Activated T-cell treated with anti-CD3 and anti-CD28 coated beads for 24 hours (primary cell): ENCODE measurements at regions not wholly inside any gene's neighbourhood (a gene's known extent, or its start where the extent isn't known, plus 50 kb on each side); places are given as distances from the start of the nearest gene placed in this dataset.

Experiments used
- DNase-seq: peaks from one replicate; pipeline ENCODE4 v3.0.0-alpha.2; 2020; ENCODE audit warnings: low read depth

GRCh38 chr3:5304789-5305683 is 117.5 kb downstream of the EDEM1 start:
- peak; percentile 24 for DNase-seq

GRCh38 chr3:5305684-5305989 is 118.1 kb downstream of the EDEM1 start:
- no peak for DNase-seq

- DNase-seq, result no peak
These were observed 121.7 kb downstream of the EDEM1 start for GRCh38 chr3:5309171-5309570.

- DNase-seq, result no peak
These were observed 122.1 kb downstream of the EDEM1 start for GRCh38 chr3:5309602-5310001.

GRCh38 chr3:5310509-5310908 is 123.0 kb downstream of the EDEM1 start:
- no peak for DNase-seq

- no peak for DNase-seq
These were observed 124.8 kb downstream of the EDEM1 start for GRCh38 chr3:5312290-5312689.

- DNase-seq, result no peak
These were observed 127.4 kb downstream of the EDEM1 start for GRCh38 chr3:5314897-5315296.

- DNase-seq, result no peak
These were observed 130.1 kb downstream of the EDEM1 start for GRCh38 chr3:5317557-5317956.

- no peak for DNase-seq
These were observed 131.9 kb downstream of the EDEM1 start for GRCh38 chr3:5319454-5319853.

GRCh38 chr3:5321666-5322340 is 134.3 kb downstream of the EDEM1 start:
- no peak for DNase-seq

- no peak for DNase-seq
These were observed 137.3 kb downstream of the EDEM1 start for GRCh38 chr3:5324780-5325179.

GRCh38 chr3:5330152-5330810 is 142.8 kb downstream of the EDEM1 start:
- DNase-seq, result peak; percentile 2

GRCh38 chr3:5331567-5332269 is 144.2 kb downstream of the EDEM1 start:
- no peak for DNase-seq

- DNase-seq, result no peak
These were observed 144.9 kb downstream of the EDEM1 start for GRCh38 chr3:5332270-5332956.

GRCh38 chr3:5339967-5340535 is 152.5 kb downstream of the EDEM1 start:
- DNase-seq, result no peak

GRCh38 chr3:5341610-5342009 is 154.1 kb downstream of the EDEM1 start:
- no peak for DNase-seq

GRCh38 chr3:5343459-5343858 is 156.0 kb downstream of the EDEM1 start:
- no peak for DNase-seq

GRCh38 chr3:5344707-5345106 is 157.2 kb downstream of the EDEM1 start:
- DNase-seq, result no peak

- DNase-seq, result no peak
These were observed 160.0 kb downstream of the EDEM1 start for GRCh38 chr3:5347486-5347885.

- no peak for DNase-seq
These were observed 160.9 kb downstream of the EDEM1 start for GRCh38 chr3:5348229-5348902.

GRCh38 chr3:5349343-5349742 is 161.8 kb downstream of the EDEM1 start:
- DNase-seq, result no peak
